K562 (cell line): ENCODE measurements at regions not wholly inside any gene's neighbourhood (a gene's known extent, or its start where the extent isn't known, plus 50 kb on each side); places are given as distances from the start of the nearest gene placed in this dataset.

Experiments
- ATAC-seq: fragments of 200-7000 bp; cut with Tn5 transposase; 3 replicates; pipeline ENCODE4 v1.9.1; 2020; ENCODE audit warnings: moderate library complexity
- BruUV-seq: library from RNA; stranded (reverse); fragments of 400-500 nt; replicated peaks from 2 replicates; lab custom pipeline; 2021; lab: Mats Ljungman, UMichigan
- CTCF ChIA-PET: fragments of 300-600 bp; formaldehyde crosslinking; extraction: SDS; loops from one replicate; lab custom pipeline; 2021; ENCODE audit warnings: low intra/inter-chr PET ratio; lab: Yijun Ruan, JAX
- POLR2A ChIA-PET: fragments of 300-600, 350-650 bp; sonication (Branson Sonifier 250); formaldehyde crosslinking; extraction: SDS; loops from one replicate; lab custom pipeline; 2021; ENCODE audit warnings: antibody characterized with exemption, inconsistent platforms; lab: Yijun Ruan, JAX
- DNase-seq, 4 experiments: peaks; one replicate each; pipeline versions ENCODE4 v3.0.0 to v3.0.0-alpha.2; 2011 to 2018; ENCODE audit warnings: low spot score in 3 of 4, mixed read lengths in 3 of 4; ENCODE audit errors: extremely low read depth in 1 of 4
- FAIRE-seq: peaks from 2 replicates; lab custom pipeline; 2011; peaks lifted over from hg19 to GRCh38; lab: Jason Lieb, UNC
- H2AFZ ChIP-seq: 2 replicates; pipeline ENCODE4 v1.6.0; 2011; ENCODE audit warnings: low read depth, low read length, control low read depth, inconsistent platforms
- H3K27ac ChIP-seq: fragments of 200-600 bp; 3 replicates; pipeline ENCODE4 v1.8.0; 2011; ENCODE audit warnings: low read depth, mild to moderate bottlenecking, control low read depth, inconsistent platforms, low read length, moderate library complexity, mixed read lengths; ENCODE audit errors: extremely low read depth
- H3K27me3 ChIP-seq, 2 experiments: fragments of 300-600 bp in 1 of 2; 2 replicates in 1 of 2; 3 replicates in 1 of 2; pipeline versions ENCODE4 v1.6.0 to v1.8.0; 2011; ENCODE audit warnings: inconsistent platforms in 2 of 2, low read length in 2 of 2, mild to moderate bottlenecking in 1 of 2, mixed read lengths in 1 of 2, moderate library complexity in 1 of 2; ENCODE audit not compliant: control insufficient read depth in 2 of 2, insufficient read depth in 2 of 2
- H3K36me3 ChIP-seq: fragments of 300-600 bp; 3 replicates; pipeline ENCODE4 v1.8.0; 2011; ENCODE audit warnings: mild to moderate bottlenecking, low read length, inconsistent platforms; ENCODE audit not compliant: control insufficient read depth, insufficient read depth
- H3K4me1 ChIP-seq, 2 experiments: fragments of 200-600 bp in 1 of 2; replicated peaks in 1 of 2; 2 replicates in 1 of 2; 3 replicates in 1 of 2; pipeline versions ENCODE4 v1.5.1 to v1.8.0; 2011; ENCODE audit warnings: inconsistent platforms in 2 of 2, low read length in 2 of 2, mild to moderate bottlenecking in 1 of 2, mixed read lengths in 1 of 2, moderate library complexity in 1 of 2; ENCODE audit not compliant: control insufficient read depth in 2 of 2, insufficient read depth in 2 of 2
- H3K4me2 ChIP-seq: 2 replicates; pipeline ENCODE4 v1.6.1; 2011; ENCODE audit warnings: low read length, control low read depth, inconsistent platforms, mixed read lengths; ENCODE audit not compliant: insufficient read depth
- H3K4me3 ChIP-seq: fragments of 200-600 bp; sonication (generic), shearing (Covaris generic); 2 replicates; pipeline ENCODE4 v1.5.1; 2016; ENCODE audit warnings: control low read depth, inconsistent platforms
- H3K79me2 ChIP-seq: fragments of 200-600 bp; 3 replicates; pipeline ENCODE4 v1.8.0; 2011; ENCODE audit warnings: low read length, inconsistent platforms; ENCODE audit not compliant: control insufficient read depth, insufficient read depth
- H3K9ac ChIP-seq, 2 experiments: 2 replicates each; pipeline versions ENCODE4 v1.6.0 to v1.6.1; 2011; ENCODE audit warnings: low read depth in 2 of 2, low read length in 2 of 2, control low read depth in 1 of 2, inconsistent platforms in 1 of 2, mild to moderate bottlenecking in 1 of 2, mixed read lengths in 1 of 2; ENCODE audit not compliant: insufficient read depth in 1 of 2
- H3K9me1 ChIP-seq: one replicate; pipeline ENCODE4 v1.6.0; 2011; ENCODE audit warnings: inconsistent platforms, mild to moderate bottlenecking, low read length, moderate library complexity; ENCODE audit not compliant: control insufficient read depth, insufficient read depth
- H3K9me3 ChIP-seq: replicated peaks from 2 replicates; pipeline ENCODE4 v1.5.1; 2011; ENCODE audit warnings: low read depth, low read length, inconsistent platforms; ENCODE audit not compliant: control insufficient read depth, insufficient read depth
- H4K20me1 ChIP-seq: replicated peaks from 2 replicates; pipeline ENCODE4 v1.6.1; 2011; ENCODE audit warnings: low read length, inconsistent platforms, mixed read lengths; ENCODE audit not compliant: control insufficient read depth, insufficient read depth
- CREB5 ChIP-seq: fragments of 250-450 bp; sonication (Bioruptor Pico); IDR thresholded peaks from 2 replicates; pipeline ENCODE4 v1.5.0; 2020; ENCODE audit warnings: mild to moderate bottlenecking
- FUS ChIP-seq: fragments of 200-400 bp; formaldehyde crosslinking; optimal IDR thresholded peaks from 2 replicates; pipeline ENCODE3; 2017; ENCODE audit warnings: low read depth, low read length
- HOMEZ ChIP-seq: fragments of 250-450 bp; sonication (Bioruptor Pico); IDR thresholded peaks from 2 replicates; pipeline ENCODE4 v1.4.0; 2020; ENCODE audit warnings: mild to moderate bottlenecking, moderate library complexity
- MECOM ChIP-seq: fragments of 250-450 bp; sonication (Bioruptor Pico); IDR thresholded peaks from 2 replicates; pipeline ENCODE4 v1.8.0; 2022; ENCODE audit warnings: inconsistent platforms
- NFIC ChIP-seq: fragments of 450-650 bp; IDR thresholded peaks from 2 replicates; pipeline ENCODE4 v1.6.1; 2017; ENCODE audit warnings: mild to moderate bottlenecking, inconsistent platforms
- STAT5A ChIP-seq: IDR thresholded peaks from 2 replicates; pipeline ENCODE4 v1.6.1; 2012; ENCODE audit warnings: low read length, inconsistent platforms, borderline replicate concordance
- TAF15 ChIP-seq: fragments of 200-400 bp; formaldehyde crosslinking; IDR thresholded peaks from 2 replicates; pipeline ENCODE4 v1.6.1; 2017; ENCODE audit warnings: mild to moderate bottlenecking, low read depth, low read length, moderate library complexity
- TBP ChIP-seq: optimal IDR thresholded peaks from 2 replicates; pipeline ENCODE3; 2011; ENCODE audit warnings: low read depth, low read length, improper control_type of control experiment
- ZKSCAN1 ChIP-seq: fragments of 150-350 bp; IDR thresholded peaks from 2 replicates; pipeline ENCODE4 v1.6.1; 2016; ENCODE audit warnings: low read depth, low read length
- WGBS: fragments of 100-300 bp; shearing (Covaris generic); methylation state at CpG from one replicate; pipeline ENCODE4 v1.1.6; 2016; ENCODE audit warnings: low coverage, mixed read lengths; ENCODE audit not compliant: insufficient coverage; ENCODE audit errors: missing lambda C conversion rate; 5-methylcytosine and 5-hydroxymethylcytosine counted together
- in situ Hi-C: fragments of 300-500 bp; cut with MboI; formaldehyde crosslinking; loops from 4 replicates; pipeline ENCODE4 v1.15.0; 2018; ENCODE audit warnings: inconsistent platforms, mixed read lengths
- intact Hi-C: fragments of 100-400 bp; cut with micrococcal nuclease; formaldehyde crosslinking; loops from 2 replicates; pipeline ENCODE4 v1.14.2; 2022

GRCh38 chr7:108652886-108653285 is 83.2 kb downstream of the DNAJB9 start:
- H3K79me2 ChIP-seq, result no peaks in the 10 kb centered on the region
- H4K20me1 ChIP-seq, result no peaks in the 10 kb centered on the region
- WGBS, result 2% methylated on average over 9 of the region's 9 CpGs
- no peak overlapping the region for H3K4me3 ChIP-seq
- no peak for FAIRE-seq
- DNase-seq, result no peak
- ChIA-PET POLR2A (no interaction called here), CTCF (no interaction called here)
- H2AFZ ChIP-seq, result no peak overlapping the region
- TF ChIP-seq TAF15 (no peak), FUS (no peak), NFIC (no peak), ZKSCAN1 (no peak), MECOM (CRISPR knock-in tag) (no peak), STAT5A (no peak), HOMEZ (no peak), TBP (no peak), CREB5 (CRISPR knock-in tag) (no peak)
- ATAC-seq, result no peak
- H3K27me3 ChIP-seq, result peaks cover 0 to 11% of the 10 kb centered on the region in 2 experiments; a peak in 2 of 5 replicates
- in situ Hi-C loops, result no loop called here
- no peak overlapping the region for H3K27ac ChIP-seq
- no peaks in the 10 kb centered on the region for H3K4me1 ChIP-seq
- no TSS peak for BruUV-seq
- H3K4me2 ChIP-seq, result no peak overlapping the region
- no peak overlapping the region for H3K9ac ChIP-seq
- intact Hi-C loops, result no loop called here
- H3K9me1 ChIP-seq, result no peaks in the 10 kb centered on the region
- H3K36me3 ChIP-seq, result no peaks in the 10 kb centered on the region
- H3K9me3 ChIP-seq, result no peaks in the 10 kb centered on the region
